Ovary (tissue), 7 donors: ENCODE measurements at regions not wholly inside any gene's neighbourhood (a gene's known extent, or its start where the extent isn't known, plus 50 kb on each side); places are given as distances from the start of the nearest gene placed in this dataset.

Experiments
- DNase-seq, 5 donors: peaks; one replicate each; pipeline ENCODE4 v3.0.0-alpha.2; 2019 to 2020
- H3K27ac ChIP-seq, 2 donors: fragments of 200-600 bp; one replicate each; pipeline versions ENCODE4 v1.5.1 to v1.8.0; 2019 to 2022
- H3K27me3 ChIP-seq: fragments of 200-600 bp; one replicate; pipeline ENCODE4 v1.8.0; 2022
- H3K36me3 ChIP-seq: fragments of 200-600 bp; sonication (generic); one replicate; pipeline ENCODE4 v1.5.1; 2019
- H3K4me1 ChIP-seq: one replicate; pipeline ENCODE4 v1.8.1; 2013; ENCODE audit warnings: mild to moderate bottlenecking, moderate library complexity; ENCODE audit not compliant: insufficient read depth
- H3K4me3 ChIP-seq: fragments of 200-600 bp; sonication (generic); one replicate; pipeline ENCODE4 v1.5.1; 2017
- H3K9me3 ChIP-seq, 2 donors: fragments of 200-600 bp in 1 of 2; sonication (generic) in 1 of 2; one replicate each; pipeline versions ENCODE4 v1.5.1 to v1.8.1; 2013 to 2019; ENCODE audit warnings: mild to moderate bottlenecking in 1 of 2, moderate library complexity in 1 of 2
- EP300 ChIP-seq: sonication (generic); formaldehyde crosslinking; IDR thresholded peaks from one replicate; pipeline ENCODE4 v1.6.1; 2017; ENCODE audit warnings: antibody characterized with exemption
- POLR2A ChIP-seq: fragments of 450-650 bp; IDR thresholded peaks from one replicate; pipeline ENCODE4 v1.6.1; 2017; ENCODE audit warnings: antibody characterized with exemption, mild to moderate bottlenecking, moderate library complexity
- WGBS, 3 donors: extraction: QIAGEN DNeasy Blood & Tissue Kit in 1 of 3; methylation state at CpG; one replicate each; pipeline versions ENCODE4 v1.1.5 to v1.1.7; 2013 to 2017; 5-methylcytosine and 5-hydroxymethylcytosine counted together
- intact Hi-C, 4 donors: fragments of 100-400 bp; cut with DNase I; formaldehyde crosslinking; loops; one replicate each; pipeline versions ENCODE4 v1.11.0 to v1.15.1; 2022 to 2023
- TF ChIP-seq, protein P1 (sequence below), 3 donors: fragments of 450-650 bp in 2 of 3; fragments of 200-600 bp in 1 of 3; IDR thresholded peaks; one replicate each; pipeline versions ENCODE4 v1.5.1 to v1.8.0; 2016 to 2022; ENCODE audit warnings: antibody characterized with exemption in 3 of 3, mild to moderate bottlenecking in 1 of 3
- donor health status: DM: no; HTN: no; CAD: no; lungs with moderate emphysema.
- donor health status: DM: no; HTN: no; CAD: no.
- donor health status: Bipolar disorder and iron deficiency.
- donor health status: DM: no; HTN: no; CAD: no.
- donor health status: DM: yes; HTN: yes; CAD: no.

DNA sequence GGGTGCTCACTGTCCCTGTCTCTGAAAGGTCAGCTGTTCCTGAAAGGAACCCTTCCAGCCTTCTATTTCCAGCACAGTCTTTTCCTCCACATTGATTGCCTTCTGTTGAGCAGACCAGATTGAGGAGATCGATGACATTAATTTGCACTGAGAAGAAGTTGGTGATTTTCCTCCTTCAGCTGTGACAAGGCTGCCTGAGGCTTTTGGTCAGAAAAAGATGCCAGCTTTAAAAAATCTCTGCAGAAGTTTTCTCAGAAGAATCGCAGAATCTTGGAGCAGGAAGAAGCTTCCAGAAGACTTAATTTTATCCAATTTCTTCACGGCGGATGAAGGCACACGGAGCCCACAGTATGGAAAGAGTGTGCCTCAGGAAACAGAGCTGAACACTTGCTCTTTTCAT is 112.8 kb downstream of the FAM43A start:
- H3K36me3 ChIP-seq: no peaks in the 10 kb centered on the region
- TF ChIP-seq, protein P1, sequence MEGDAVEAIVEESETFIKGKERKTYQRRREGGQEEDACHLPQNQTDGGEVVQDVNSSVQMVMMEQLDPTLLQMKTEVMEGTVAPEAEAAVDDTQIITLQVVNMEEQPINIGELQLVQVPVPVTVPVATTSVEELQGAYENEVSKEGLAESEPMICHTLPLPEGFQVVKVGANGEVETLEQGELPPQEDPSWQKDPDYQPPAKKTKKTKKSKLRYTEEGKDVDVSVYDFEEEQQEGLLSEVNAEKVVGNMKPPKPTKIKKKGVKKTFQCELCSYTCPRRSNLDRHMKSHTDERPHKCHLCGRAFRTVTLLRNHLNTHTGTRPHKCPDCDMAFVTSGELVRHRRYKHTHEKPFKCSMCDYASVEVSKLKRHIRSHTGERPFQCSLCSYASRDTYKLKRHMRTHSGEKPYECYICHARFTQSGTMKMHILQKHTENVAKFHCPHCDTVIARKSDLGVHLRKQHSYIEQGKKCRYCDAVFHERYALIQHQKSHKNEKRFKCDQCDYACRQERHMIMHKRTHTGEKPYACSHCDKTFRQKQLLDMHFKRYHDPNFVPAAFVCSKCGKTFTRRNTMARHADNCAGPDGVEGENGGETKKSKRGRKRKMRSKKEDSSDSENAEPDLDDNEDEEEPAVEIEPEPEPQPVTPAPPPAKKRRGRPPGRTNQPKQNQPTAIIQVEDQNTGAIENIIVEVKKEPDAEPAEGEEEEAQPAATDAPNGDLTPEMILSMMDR (IDR thresholded peaks at IDR 0.05): no peak
- TF ChIP-seq POLR2A: no peak
- TF ChIP-seq EP300: no peak
- H3K4me3 ChIP-seq: no peak overlapping the region
- DNase-seq: no peak
- H3K9me3 ChIP-seq: no peaks in the 10 kb centered on the region
- H3K27ac ChIP-seq: no peak overlapping the region
- WGBS, 3 donors: 91 to 93% (median 91%) methylated on average over 5 of the region's 5 CpGs
- H3K4me1 ChIP-seq: no peaks in the 10 kb centered on the region
- intact Hi-C loops: no loop called here
- H3K27me3 ChIP-seq: no peaks in the 10 kb centered on the region

DNA sequence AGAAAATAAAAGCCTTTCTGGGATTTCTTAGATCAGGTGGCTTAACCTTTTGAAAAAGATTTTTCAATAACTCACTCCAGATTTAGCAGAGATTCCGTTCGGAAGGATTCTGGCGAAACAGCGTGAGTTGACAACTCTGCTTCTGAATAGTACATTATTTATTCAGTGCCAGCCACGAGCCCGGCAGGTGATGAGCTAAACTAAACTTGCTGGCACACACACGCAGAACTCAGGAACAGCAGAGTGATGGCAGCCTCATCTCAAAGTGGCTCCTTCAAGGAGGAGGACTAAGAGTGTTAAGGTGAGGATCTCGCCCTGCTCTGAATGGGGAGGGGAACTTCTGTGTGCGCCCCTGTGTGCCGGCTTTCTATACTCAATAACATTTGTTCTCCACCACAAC is 114.3 kb downstream of the FAM43A start:
- WGBS, 3 donors: 86 to 90% (median 90%) methylated on average over 10 of the region's 10 CpGs
- no peaks in the 10 kb centered on the region for H3K4me1 ChIP-seq

DNA sequence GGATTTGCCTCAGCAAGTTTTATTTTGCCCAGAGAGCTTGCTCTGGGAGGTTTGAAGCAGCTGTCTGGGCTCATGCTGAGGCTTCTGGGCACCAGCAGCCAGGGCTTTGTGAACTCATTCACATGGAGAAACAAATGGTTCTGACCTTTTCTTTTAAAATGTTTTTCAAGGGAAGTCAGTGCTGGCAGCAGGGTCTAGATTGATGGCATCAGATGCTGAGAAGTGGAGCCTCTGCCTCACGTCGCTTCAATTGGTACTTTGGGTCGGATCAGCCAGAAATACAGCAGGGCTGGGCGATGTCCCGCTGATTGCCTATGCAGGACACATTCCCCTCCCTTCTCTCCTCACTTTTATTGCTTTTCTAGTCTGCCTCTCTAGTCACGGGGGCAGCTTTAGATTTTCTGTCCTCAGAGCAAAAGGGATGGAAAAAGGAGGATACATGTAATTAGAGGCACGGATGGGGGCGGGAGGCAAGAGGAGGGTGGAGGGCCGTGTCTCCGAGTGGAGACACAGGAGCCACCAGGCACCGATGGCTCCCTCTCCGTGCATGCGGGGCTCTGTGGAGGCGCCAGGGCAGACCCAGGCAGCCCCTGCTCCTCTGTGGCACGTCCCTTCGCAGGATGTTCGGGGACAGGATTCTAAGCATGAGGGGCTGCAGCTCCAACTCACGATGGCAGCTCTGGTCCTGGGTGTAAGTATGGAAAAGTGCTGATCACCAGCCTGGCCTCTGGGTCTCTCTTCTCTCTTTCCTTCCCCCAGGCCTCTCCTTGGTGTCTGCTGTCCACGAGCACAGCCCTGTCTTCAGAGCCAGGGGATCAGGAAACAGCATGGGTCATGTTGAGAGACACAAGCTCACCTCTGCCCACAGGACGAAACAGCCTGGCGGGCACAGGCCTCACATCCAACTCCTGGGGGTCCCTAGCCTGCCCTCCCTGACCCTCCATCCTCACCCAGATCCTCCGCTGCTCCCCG is 116.1 kb downstream of the FAM43A start:
- DNase-seq: no peak
- WGBS, 3 donors: 51 to 66% (median 59%) methylated on average over 23 of the region's 23 CpGs
- no peaks in the 10 kb centered on the region for H3K9me3 ChIP-seq
- no peaks in the 10 kb centered on the region for H3K27me3 ChIP-seq
- TF ChIP-seq EP300: no peak
- TF ChIP-seq, protein P1 (IDR thresholded peaks at IDR 0.05): no peak
- no peak for TF ChIP-seq POLR2A
- no peaks in the 10 kb centered on the region for H3K4me1 ChIP-seq
- H3K27ac ChIP-seq: no peak overlapping the region
- H3K4me3 ChIP-seq: no peak overlapping the region
- intact Hi-C loops: no loop called here
- no peaks in the 10 kb centered on the region for H3K36me3 ChIP-seq

More for the DNA sequence above, 114.3 kb downstream of the FAM43A start:
- intact Hi-C loops: no loop called here
- H3K9me3 ChIP-seq: no peaks in the 10 kb centered on the region
- TF ChIP-seq POLR2A: no peak
- TF ChIP-seq, protein P1 (IDR thresholded peaks at IDR 0.05): no peak
- no peak for TF ChIP-seq EP300
- DNase-seq: no peak
- H3K4me3 ChIP-seq: no peak overlapping the region
- no peaks in the 10 kb centered on the region for H3K36me3 ChIP-seq
- H3K27ac ChIP-seq: no peak overlapping the region
- no peaks in the 10 kb centered on the region for H3K27me3 ChIP-seq

DNA sequence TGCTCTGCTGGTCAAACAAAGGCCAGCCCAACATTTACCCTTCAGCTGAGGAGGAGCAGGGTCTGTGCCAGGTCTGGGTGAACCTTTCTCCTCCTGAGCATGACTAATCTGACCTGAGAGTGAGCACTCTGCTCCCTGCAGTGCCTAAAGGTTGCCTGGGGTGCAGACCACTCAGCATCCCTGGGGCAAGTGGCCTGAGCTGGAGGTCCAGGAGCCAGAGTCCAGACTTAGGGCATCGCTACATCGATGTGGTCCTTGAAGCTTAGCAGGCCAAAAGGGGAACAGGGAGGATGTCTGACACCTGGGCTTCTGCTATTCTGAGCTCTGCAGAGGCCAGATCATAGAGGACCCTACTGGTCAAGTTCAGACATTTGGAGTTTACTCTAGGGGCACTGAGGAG is 119.1 kb downstream of the FAM43A start:
- 91 to 100% (median 97%) methylated on average over 2 of the region's 2 CpGs for WGBS, 3 donors
- Histone ChIP-seq H3K36me3 (no peaks in the 10 kb centered on the region), H3K27ac (no peak overlapping the region), H3K4me1 (no peaks in the 10 kb centered on the region), H3K27me3 (no peaks in the 10 kb centered on the region), H3K4me3 (no peak overlapping the region), H3K9me3 (no peaks in the 10 kb centered on the region)
- TF ChIP-seq EP300: no peak
- no peak for TF ChIP-seq POLR2A
- TF ChIP-seq, protein P1 (IDR thresholded peaks at IDR 0.05): no peak
- intact Hi-C loops: no loop called here
- DNase-seq: no peak
